TTC549 (cell line): ENCODE measurements at regions not wholly inside any gene's neighbourhood (a gene's known extent, or its start where the extent isn't known, plus 50 kb on each side); places are given as distances from the start of the nearest gene placed in this dataset.
"Not testable (repeated sequence)": the region's sequence is repeated elsewhere in the genome, so short reads cannot be mapped to it uniquely, and the experiment has no call there.

Experiments used
- FAIRE-seq: peaks from 2 replicates; lab custom pipeline; 2012; peaks lifted over from hg19 to GRCh38; lab: Jason Lieb, UNC

GRCh38 chr5:124173386-124173785 lies 573.1 kb downstream of the ZNF608 start:
- FAIRE-seq = no peak

DNA sequence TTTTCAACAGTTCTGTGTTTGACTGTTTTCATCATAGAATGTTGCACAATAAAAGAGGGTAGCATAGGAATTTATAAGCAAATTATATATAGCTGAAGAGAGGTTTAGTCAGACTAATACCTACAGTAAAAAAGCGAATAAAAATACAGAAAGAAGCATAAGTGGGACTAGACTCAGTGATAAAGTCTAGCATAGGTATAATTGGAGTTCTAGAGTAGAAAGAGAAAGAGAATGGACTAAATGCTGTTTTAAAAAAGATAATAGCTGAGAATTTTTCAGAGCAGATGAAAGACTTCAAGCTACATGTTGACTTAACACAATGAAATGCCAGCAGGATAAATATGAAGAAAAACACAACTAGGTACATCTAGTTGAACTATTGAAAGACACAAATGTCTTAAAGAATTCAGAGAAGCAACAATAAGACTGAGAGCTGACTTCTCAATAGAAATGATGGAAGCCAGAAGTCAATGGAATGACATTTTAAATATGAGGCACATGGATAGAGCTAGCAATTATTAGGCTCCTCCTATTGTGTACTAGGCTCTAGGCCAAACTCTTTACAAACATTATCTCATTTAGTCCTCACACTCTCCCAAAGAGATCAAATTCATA lies 573.9 kb downstream of the ZNF608 start:
- no peak for FAIRE-seq

DNA sequence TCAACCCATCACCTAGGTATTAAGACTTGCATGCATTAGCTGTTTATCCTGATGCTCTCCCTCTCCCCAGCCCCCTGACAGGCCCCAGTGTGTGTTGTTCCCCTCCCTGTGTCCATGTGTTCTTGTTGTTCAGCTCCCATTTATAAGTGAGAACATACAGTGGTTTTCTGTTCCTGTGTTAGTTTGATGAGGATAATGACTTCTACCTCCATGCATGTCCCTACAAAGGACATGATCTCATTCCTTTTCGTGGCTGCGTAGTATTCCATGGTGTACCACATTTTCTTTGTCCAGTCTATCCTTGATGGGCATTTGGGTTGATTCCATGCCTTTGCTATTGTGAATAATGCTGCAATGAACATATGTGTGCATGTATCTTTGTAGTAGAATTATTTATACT lies 578.3 kb downstream of the ZNF608 start:
- not testable (repeated sequence) for FAIRE-seq

DNA sequence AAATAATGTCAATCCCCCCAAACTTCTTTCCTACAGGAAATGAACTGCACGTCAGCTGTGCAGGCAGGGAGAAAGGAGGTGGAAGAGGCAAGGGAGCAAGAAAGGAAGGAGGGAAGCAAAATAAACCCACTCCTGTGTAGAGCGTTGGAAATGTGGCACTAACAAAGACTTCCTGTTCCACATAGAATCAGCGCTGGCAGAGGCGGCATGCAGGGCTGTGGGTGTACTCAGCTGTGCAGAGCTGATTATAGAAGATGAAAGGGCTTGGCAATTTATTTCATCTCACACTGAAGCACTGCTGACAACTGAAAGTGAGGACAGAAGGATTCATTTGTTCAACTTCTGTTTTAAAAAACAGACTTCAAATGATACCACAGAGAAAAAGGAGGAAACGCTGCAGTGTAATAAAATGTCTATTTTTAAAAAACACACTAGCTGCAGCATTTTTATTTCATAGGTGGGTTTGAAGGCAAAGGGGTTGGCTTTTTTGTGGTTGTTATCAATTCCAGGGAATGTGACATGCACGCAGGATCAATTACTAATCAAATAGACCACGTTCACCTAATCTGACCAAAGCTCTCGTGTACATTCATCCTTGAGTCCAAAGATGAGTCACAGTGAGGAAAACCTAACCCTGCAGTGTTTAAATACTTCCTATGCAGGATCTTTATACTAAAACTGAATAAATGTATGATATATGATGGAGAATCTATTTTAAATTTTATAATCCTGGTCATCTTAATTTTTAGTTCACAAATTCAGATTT lies 583.5 kb downstream of the ZNF608 start:
- no peak for FAIRE-seq

DNA sequence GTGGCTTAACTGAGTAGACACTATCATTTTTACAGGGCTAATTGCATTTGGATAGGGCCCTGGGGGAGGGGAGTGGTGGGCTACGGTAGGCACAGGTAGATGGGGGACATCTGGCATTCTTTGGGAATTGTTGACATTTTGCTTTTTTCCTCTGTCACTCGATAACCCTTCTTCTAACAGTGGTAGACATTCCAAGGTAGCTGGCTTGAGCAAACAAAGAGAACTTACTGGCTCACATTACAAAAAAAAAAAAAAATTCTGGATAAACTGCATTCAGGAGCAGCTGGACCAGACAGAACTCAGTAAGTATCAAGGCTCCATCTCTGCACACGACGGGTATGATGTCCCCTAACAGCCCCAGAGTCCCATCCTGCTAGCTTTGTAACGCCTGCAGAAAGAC lies 585.2 kb downstream of the ZNF608 start:
- FAIRE-seq = no peak

DNA sequence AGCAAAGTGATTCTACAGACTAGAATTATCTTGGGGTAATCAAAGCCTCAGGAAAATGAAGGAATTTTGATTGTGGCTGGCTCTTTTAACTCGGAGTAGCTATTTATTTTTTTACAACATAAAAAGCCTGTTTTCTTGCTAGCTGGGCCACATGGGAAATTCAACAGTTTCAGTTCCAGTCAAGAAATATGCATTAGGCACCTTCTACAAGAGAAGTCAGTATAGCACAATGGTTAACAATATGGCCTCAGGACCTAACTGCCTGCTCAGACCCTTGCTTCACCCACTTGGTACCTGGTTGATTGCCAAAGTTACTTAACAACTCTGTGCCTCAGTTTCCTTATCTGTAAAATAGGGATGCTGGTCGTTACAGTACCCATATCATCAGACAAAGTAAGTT lies 586.2 kb downstream of the ZNF608 start:
- no peak for FAIRE-seq

- no peak for FAIRE-seq
Observed at GRCh38 chr5:124157320-124157719, 589.1 kb downstream of the ZNF608 start.

DNA sequence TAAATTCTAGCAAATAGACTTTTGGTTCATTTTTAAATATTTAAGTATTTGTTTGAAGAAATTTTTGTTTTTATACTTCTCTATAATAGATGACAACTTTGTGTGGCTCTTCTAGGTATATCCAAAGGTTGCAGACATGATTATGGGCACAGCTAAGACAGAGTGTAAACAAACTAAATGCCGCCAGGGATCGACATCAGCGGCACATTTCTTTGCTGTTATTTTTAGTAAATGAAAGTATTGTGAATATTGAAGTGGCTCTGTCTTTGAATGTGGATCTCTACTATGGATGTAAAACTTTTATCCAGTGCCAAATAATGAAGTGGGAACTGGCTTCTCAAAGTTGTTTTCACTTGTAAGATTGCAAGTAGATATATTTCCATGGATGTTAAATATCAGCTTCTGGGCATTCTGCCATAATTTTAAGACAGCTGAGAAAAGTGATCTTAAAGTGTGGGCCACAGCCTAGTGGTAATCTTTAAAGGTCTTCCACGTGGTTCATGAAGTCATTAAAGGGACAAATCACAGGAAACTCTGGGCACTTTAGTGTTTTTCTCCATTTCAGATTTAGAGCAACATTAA lies 589.9 kb downstream of the ZNF608 start:
- no peak for FAIRE-seq

- no peak for FAIRE-seq
Observed at GRCh38 chr5:124154714-124155113, 591.7 kb downstream of the ZNF608 start.

- FAIRE-seq = no peak
Observed at GRCh38 chr5:124153588-124153987, 592.9 kb downstream of the ZNF608 start.

GRCh38 chr5:124148574-124148973 lies 597.9 kb downstream of the ZNF608 start:
- no peak for FAIRE-seq

- FAIRE-seq = no peak
Observed at GRCh38 chr5:124140060-124140459, 606.4 kb downstream of the ZNF608 start.

- no peak for FAIRE-seq
Observed at GRCh38 chr5:124139477-124139876, 607.0 kb downstream of the ZNF608 start.

- FAIRE-seq = no peak
Observed at GRCh38 chr5:124136609-124137008, 609.8 kb downstream of the ZNF608 start.

DNA sequence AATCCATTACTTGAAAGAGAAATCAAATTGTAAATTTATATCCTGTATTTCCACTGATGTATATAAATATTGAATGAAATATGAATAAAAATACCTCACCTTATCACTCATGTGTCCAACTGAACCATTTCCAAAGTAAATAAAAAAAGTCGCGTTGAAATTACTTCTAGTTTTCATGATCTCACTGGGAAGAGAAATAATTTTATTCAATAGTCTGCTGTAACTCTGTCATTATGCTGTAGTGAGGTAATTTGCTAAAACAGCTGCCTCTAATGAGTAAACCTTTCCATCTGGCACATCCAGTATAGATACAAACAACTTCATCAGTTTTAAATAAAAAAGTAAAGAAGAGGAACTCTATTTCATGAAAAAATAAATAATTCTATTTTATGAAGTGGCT lies 611.5 kb downstream of the ZNF608 start:
- FAIRE-seq = no peak

DNA sequence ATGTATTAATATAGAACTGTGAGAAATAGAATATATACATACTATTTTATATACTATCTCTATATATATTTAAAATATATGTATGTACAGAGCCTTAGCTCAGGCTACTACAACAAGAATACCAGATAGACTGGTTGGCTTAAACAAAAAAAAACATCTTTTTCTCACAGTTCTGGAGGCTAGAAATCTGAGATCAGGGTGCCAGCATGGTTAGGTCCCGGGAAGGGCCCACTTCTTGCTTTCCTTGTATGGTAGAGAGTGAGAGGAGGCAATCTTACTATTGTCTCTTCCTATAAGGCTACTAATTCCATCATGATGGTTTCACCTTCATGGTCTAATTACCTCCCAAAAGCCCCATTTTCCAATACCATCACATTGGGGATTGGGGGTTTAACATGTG lies 613.0 kb downstream of the ZNF608 start:
- FAIRE-seq = no peak

GRCh38 chr5:124132843-124133242 lies 613.6 kb downstream of the ZNF608 start:
- no peak for FAIRE-seq

GRCh38 chr5:124131466-124131865 lies 615.0 kb downstream of the ZNF608 start:
- FAIRE-seq = no peak

- FAIRE-seq = no peak
Observed at GRCh38 chr5:124130816-124131215, 615.6 kb downstream of the ZNF608 start.

DNA sequence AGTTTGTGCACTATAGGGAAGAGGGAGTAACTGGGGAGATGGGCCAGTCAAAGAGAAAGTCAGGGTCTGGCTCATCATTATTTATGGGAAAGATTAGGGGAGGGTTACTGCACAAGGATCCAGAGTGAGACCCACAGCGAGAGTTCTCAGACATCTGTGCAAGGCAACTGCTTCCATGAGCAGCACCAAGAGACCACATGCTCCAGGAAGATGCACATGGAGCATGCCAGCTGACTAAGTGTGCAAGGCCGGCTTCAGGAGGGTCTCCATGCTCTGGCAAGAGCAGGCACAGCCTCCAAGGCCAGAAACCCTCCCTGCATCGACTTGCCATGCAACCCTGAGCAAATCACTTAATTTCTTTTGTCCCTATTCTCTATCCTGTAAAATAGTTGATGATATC lies 616.9 kb downstream of the CSNK1G3 start:
- no peak for FAIRE-seq

- no peak for FAIRE-seq
Observed at GRCh38 chr5:124126504-124127217, 614.7 kb downstream of the CSNK1G3 start.

- FAIRE-seq = no peak
Observed at GRCh38 chr5:124124711-124125229, 612.8 kb downstream of the CSNK1G3 start.

DNA sequence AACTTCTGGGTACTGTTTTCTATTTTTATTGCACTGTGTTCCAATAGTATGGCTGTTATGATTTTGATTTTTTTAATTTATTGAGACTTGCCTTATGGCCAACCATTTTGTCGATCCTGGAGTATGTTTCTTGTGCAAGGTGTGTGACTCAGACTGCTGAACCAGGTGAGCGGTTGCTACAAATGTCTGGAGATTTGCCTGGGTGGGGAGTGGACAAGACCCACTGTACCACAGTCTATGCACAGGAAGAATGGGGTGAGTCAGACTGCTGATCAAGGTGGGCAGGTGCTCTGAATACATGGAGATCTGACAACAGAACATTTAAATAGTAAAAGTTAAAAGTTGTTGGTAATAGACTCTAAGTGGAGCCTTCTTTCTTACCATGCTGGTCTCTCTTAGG lies 609.2 kb downstream of the CSNK1G3 start:
- no peak for FAIRE-seq
